ENCODE measurements at regions not wholly inside any gene's neighbourhood (a gene's known extent, or its start where the extent isn't known, plus 50 kb on each side); places are given as distances from the start of the nearest gene placed in this dataset.

GRCh38 chr5:87051502-87052113 is 216.1 kb upstream of the RASA1 start:
- TF ChIP-seq YY1 (IDR thresholded peaks at IDR 0.05; ENCODE audit: insufficient read depth, insufficient read length), result no peak
- TF ChIP-seq SUZ12 (IDR thresholded peaks at IDR 0.05; ENCODE audit: extremely low read depth, insufficient read depth, insufficient read length), result no peak
- no peak for TF ChIP-seq ZNF274 (IDR thresholded peaks at IDR 0.05; ENCODE audit: low read depth, low read length)

Data from NT2/D1 (cell line).